Left renal pelvis (tissue), 4 donors: ENCODE measurements at regions not wholly inside any gene's neighbourhood (a gene's known extent, or its start where the extent isn't known, plus 50 kb on each side); places are given as distances from the start of the nearest gene placed in this dataset.
A peak's percentile ranks its signal among the peaks of the same experiment; 100 is the strongest.

ENCODE experiments used
- DNase-seq, 4 donors: peaks; one replicate each; pipeline ENCODE4 v3.0.0-alpha.2; 2013; ENCODE audit warnings: low read depth in 4 of 4, low spot score in 3 of 4

- no peak for DNase-seq
These were observed 263.6 kb upstream of the PTGER4 start for GRCh38 chr5:40416098-40416497.

- no peak for DNase-seq
These were observed 264.8 kb upstream of the PTGER4 start for GRCh38 chr5:40414922-40415321.

DNA sequence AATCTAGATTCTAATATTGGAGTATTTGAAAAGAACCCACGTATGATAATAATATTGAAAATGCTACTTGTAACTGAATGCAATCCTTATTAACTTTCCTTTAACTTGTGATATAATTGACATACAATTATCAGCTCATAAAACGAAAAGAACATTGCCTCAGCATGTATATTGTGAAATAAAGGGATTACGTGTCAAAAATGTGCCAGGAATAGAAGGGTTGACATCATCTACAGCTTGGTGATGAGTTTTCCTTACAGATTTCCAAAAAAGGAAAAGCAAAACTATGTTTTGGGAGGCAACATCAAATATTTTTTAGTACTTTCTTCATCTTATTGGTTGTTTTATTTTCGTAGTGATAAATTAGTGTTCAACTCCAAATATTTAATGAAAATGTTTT is 266.0 kb upstream of the PTGER4 start:
- DNase-seq = no peak

DNA sequence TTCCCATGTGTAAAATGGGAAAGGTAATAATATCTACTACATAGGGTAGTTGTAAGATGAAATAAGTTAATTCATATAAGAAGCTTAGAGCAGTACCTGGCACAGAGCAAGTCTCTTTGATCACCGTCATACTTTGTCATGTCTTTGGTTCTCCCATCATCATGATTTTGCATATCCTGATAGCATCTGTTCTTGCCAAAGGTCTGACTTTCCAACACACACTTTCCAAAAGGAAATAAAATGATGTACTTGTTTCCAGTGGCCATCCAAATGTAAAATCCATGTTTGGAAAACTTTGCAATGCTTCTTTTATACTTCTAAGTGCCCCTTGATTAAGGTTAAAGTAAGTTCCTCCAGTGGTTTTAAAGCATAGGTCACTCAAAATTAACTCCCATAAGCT is 266.9 kb upstream of the PTGER4 start:
- DNase-seq = no peak

DNA sequence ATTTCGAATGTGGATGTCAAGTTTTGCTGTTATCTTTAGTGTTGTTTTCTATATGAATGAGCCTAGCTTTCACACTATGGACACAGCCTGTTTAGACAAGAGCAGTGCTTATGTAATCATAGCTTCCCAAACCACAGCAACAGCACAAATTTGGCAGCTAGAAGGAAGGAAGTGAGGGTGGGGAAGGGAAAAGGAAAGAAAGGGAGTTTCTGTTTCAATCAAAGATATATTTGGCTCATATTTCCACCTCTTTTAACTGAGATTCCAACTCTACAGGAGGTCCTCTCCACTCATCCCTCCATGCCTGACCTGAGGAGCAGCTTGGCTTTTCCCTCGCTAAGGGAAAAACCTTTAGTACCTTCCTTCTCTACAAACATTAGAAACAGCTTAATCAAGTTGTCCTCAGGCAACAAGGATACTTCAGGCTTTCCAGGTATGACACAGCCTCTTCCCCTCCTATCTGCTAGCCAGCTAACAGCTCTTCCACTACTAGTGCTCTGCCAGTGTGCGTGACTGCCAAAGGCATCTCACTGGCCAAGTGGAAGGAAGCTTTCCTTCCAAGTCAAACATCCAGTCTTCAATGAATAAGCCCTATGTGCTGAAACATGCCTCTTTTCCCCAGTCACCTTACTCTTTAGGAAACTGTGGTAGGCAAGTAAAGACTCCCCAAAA is 268.6 kb upstream of the PTGER4 start:
- no peak for DNase-seq

DNA sequence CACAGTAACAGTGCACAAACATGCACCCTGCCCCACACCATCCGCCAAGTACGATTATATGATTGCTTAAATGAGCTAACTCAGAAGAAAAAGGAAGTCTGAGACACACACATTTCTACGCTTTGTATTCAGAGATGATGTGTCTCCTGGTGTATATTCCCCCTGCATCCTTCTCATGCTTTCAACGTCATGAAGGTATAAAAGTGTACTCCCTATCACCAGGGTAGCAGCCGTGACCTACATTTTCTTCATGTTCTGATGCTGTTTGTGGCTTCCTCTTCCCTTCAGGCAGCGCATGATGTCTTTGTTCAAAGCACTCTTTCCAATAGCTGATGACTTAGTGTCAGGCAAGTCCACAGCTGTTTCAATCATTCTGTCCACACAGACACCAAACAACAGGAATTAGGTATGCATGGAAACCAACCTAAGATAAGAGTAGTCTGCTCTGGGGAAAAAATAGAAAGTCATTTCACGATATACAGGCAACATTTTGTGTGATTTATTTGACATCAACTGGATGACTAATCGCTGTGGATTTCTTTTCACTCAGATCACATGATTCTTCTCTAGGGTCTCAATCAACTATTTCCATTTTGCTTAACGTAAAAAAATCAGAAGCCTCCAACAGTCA is 269.4 kb upstream of the PTGER4 start:
- no peak for DNase-seq

DNA sequence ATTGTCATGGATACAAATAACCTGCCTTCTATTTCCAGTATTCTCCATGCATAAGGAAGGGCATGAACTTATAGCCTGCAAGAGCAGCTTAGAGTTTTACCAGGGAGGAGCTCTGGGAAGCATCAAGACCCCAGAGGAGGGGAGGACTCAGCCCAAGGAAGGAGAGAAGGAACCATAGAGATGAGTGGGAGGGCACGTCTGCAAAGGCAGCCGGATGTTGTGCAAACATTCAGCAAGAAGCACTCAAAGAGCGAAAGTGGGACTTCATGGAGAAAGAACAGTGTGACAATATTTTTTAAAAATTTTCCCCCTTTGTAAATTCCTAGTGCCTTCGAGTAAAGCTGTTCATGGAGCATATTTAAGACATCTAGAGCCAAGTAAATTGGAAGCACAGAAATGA is 270.1 kb upstream of the PTGER4 start:
- no peak for DNase-seq

DNA sequence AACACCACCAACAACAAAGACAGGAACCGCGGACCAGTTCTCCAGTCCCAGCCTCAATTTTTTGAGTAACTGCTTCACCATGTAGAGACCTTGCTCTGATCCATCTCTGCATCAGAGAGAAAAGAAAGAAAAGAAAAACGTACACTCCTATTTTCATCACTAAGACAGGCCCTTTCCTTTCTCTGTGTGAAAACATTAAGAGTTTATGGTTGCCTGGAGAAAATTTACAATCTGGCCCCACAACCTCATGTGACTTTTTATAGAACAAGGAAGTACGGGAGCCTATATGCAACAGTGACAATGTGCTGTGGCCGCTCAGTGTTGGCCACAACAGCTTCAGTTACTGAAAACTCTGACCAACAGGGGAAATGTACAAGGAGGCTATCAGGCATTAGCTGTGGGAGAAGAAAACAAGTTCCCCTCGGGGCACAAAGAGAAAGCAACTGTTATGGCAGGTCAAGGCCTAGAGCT is 272.9 kb upstream of the PTGER4 start:
- DNase-seq = peak in 1 of 4 donors; percentile 24

GRCh38 chr5:40405996-40406740 is 273.5 kb upstream of the PTGER4 start:
- no peak for DNase-seq

- no peak for DNase-seq
These were observed 274.5 kb upstream of the PTGER4 start for GRCh38 chr5:40405230-40405629.

- no peak for DNase-seq
These were observed 275.1 kb upstream of the PTGER4 start for GRCh38 chr5:40404613-40405012.

DNA sequence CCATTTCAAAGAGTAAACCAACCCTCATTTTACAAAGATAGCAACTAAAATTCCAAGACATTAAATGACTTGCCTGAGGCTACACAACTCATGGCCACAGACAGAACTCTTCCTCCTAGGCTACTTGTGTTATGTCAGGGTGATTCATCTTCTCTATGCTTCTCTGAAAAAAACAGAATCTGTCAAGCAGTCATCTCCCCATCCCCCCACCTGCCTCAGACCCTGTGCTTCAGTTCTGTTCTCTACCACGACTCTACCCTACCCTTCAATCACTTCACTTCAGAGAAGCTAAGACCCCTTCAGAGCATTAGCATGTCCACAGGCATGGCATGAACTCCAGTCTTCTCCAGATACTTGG is 277.7 kb upstream of the PTGER4 start:
- no peak for DNase-seq

DNA sequence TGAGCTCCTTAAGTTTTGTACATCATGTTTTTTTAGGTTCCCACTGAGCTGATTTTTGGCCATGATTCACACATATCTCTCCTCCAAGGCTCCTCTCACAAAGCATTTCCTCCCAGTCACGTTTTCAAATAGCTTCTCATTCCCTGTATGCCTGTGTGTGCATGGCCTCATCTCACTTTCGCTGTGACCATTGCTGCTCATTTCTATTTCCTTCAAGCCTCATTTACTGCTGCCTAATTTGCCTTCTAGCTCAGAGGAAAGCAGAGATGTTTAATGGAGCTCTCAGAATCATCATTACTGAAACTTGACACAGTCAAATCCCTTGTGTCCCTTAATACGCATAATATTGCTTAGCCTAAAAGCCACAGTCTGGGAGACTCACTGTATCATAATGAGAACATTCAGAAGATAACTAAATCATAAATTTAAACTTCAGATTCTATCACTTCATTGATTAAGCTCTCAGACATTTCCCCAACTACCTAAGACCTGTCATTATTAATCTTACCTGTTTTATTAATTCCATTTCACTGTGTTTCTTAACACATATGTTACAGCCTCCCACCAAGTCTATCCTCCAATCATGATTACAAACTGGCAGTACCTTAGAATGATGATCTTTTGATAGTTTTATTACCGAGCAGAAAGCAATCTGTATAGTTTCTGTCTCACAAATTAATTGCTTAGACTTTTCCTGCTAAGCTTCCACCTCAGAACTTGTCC is 278.3 kb upstream of the PTGER4 start:
- DNase-seq = no peak

DNA sequence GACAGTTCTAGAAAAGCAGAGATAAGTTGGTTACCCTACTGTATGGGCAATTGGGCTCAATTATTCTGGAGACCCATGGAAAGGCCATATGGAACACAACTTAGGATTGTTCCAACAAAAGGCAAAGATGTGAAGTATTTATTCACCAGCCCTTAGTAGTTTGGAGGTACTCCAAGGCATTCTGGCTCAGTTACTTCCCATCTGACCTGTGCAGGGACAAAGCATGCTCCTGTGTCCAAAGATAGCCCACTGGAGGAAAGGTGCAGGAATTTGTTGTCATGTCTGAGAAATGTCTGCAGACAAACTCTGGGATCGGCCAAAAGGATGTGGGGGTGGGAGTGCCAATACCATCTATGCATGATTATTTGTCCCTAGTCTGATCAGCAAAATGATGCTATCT is 279.5 kb upstream of the PTGER4 start:
- no peak for DNase-seq

GRCh38 chr5:40399349-40399748 is 280.4 kb upstream of the PTGER4 start:
- DNase-seq = no peak

DNA sequence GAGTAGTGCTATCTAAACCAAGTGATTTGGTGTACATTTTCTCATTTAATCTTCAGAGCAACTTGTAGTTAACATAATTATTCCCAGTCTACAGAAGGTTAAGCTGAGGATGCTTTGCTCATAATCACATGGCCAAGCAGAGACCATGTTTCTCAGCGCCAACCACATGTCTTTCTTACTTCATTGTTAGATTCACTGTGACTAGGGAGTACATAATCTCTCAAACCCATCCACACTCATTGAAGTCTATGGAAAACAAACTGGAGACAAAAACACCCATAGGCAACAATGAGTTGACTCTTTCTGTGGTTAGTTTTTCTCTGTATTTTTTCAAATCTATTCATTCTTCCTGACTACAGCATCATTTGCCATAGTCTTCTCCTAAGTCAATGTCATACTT is 281.7 kb upstream of the PTGER4 start:
- no peak for DNase-seq

DNA sequence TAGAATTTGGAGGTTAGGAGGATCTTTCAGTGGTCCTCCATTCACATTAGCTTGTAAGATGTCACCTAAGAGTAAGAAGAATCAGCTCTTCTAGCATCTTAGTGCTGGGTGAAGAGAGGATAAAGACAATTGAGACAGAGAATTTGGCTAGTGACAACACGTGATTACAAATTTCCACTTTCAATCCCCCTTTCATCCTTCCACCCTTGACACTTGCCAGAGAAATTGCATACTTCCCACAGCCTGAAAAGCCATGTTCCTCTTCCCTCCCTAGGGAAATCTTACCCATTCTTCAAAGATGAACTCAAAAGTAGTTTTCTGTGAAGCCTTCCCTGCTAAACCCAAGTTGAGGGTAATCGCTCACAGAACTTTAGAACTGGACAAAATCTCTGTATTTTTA is 282.6 kb upstream of the PTGER4 start:
- no peak for DNase-seq

DNA sequence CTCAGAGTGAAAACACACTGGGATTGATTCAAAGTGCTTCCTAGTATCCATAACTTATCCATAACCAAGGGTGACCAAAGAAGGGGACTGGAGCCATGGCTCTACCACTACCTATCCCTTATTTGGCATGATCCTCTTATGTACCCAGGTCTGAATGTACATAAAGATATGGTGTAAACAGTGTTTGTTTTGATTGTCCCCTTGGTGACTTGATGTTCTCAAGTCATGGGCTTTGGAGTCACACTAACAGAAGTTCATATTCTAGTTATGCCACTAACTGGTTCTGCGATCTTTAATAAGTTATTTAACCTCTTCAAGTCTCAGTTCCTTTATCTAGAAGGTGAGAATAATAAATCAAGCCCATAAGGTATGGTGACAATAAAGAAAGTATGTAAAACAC is 283.4 kb upstream of the PTGER4 start:
- DNase-seq = no peak

DNA sequence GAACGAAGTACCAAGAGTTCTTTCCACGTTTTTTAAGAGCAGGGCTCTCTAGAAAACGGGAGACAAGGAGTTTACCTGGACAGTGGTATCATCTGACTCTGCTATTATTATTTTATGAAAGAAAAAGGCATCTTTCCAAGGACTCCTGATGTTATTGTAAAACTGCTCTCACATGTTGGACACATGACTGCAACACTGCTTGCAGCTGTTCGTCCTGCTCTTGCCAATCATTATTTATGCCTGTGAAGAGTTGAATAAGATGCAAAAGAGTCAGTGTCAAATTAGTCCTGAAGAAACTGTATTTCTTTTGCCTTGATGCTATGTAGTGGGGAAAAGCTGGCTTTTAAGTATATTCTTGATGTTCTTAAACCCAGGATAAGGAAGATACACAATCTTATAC is 284.5 kb upstream of the PTGER4 start:
- DNase-seq = no peak

GRCh38 chr5:40394698-40395097 is 285.0 kb upstream of the PTGER4 start:
- DNase-seq = no peak

DNA sequence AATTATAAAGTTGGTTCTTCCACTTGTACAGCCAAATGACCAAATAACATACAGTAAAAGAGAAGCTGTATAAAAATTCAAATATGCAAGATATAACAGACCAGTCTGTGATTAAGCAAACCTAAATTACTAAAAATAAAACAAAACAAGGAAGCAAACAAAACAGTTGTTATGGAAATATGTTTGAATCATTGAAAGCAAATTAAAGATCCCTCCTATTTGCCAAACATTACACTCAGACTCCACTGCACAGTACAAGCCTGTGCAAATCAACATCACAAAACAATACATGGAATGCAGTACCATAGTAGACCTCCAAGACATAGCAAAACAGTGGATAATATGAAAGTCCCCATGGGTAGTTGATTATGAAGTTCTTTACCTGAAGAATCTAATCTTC is 288.1 kb upstream of the PTGER4 start:
- DNase-seq = no peak
